Ascending aorta (tissue), 2 donors: ENCODE measurements at regions not wholly inside any gene's neighbourhood (a gene's known extent, or its start where the extent isn't known, plus 50 kb on each side); places are given as distances from the start of the nearest gene placed in this dataset.

Experiments used
- DNase-seq, 2 donors: peaks; one replicate each; pipeline ENCODE4 v3.0.0-alpha.2; 2019; ENCODE audit warnings: low spot score in 2 of 2
- H3K27ac ChIP-seq, 2 donors: fragments of 200-600 bp; sonication (generic); one replicate each; pipeline ENCODE4 v1.5.1; 2016 to 2017; ENCODE audit warnings: mild to moderate bottlenecking in 1 of 2
- H3K27me3 ChIP-seq: fragments of 200-600 bp; sonication (generic); one replicate; pipeline ENCODE4 v1.5.1; 2017
- H3K36me3 ChIP-seq, 2 donors: fragments of 200-600 bp; sonication (generic); one replicate each; pipeline ENCODE4 v1.5.1; 2016
- H3K4me1 ChIP-seq, 2 donors: fragments of 200-600 bp; sonication (generic); one replicate each; pipeline ENCODE4 v1.5.1; 2016 to 2017; ENCODE audit warnings: mild to moderate bottlenecking in 1 of 2
- H3K4me3 ChIP-seq, 2 donors: fragments of 200-600 bp; sonication (generic); one replicate each; pipeline ENCODE4 v1.5.1; 2016 to 2017; ENCODE audit warnings: mild to moderate bottlenecking in 1 of 2
- H3K9me3 ChIP-seq, 2 donors: fragments of 200-600 bp; sonication (generic); one replicate each; pipeline ENCODE4 v1.5.1; 2016
- CTCF ChIP-seq, 3 experiments: fragments of 200-600 bp in 2 of 3; fragments of 450-650 bp in 1 of 3; sonication (generic) in 2 of 3; IDR thresholded peaks; one replicate each; pipeline ENCODE4 v1.5.1; 2016 to 2019; ENCODE audit warnings: antibody characterized with exemption in 3 of 3, mild to moderate bottlenecking in 1 of 3, moderate library complexity in 1 of 3
- intact Hi-C: fragments of 100-400 bp; cut with DNase I; formaldehyde crosslinking; loops from one replicate; pipeline ENCODE4 v1.15.1; 2023

- no peaks in the 10 kb centered on the region for H3K27me3 ChIP-seq
- no peak for TF ChIP-seq CTCF (IDR thresholded peaks at IDR 0.05)
- no peak for DNase-seq
These were observed 896.6 kb downstream of the TLE1 start for GRCh38 chr9:80792726-80793125.

GRCh38 chr9:80791836-80792235 is 897.5 kb downstream of the TLE1 start:
- Histone ChIP-seq H3K27me3 (no peaks in the 10 kb centered on the region), H3K9me3 (no peaks in the 10 kb centered on the region), H3K27ac (no peak overlapping the region), H3K4me3 (no peak overlapping the region), H3K36me3 (no peaks in the 10 kb centered on the region), H3K4me1 (no peaks in the 10 kb centered on the region)
- DNase-seq: no peak
- intact Hi-C loops: no loop called here
- TF ChIP-seq CTCF (IDR thresholded peaks at IDR 0.05): no peak

More at GRCh38 chr9:80792726-80793125, 896.6 kb downstream of the TLE1 start:
- intact Hi-C loops: no loop called here
- H3K4me3 ChIP-seq: no peak overlapping the region
- no peaks in the 10 kb centered on the region for H3K36me3 ChIP-seq
- no peak overlapping the region for H3K27ac ChIP-seq
- H3K9me3 ChIP-seq: no peaks in the 10 kb centered on the region
- no peaks in the 10 kb centered on the region for H3K4me1 ChIP-seq

DNA sequence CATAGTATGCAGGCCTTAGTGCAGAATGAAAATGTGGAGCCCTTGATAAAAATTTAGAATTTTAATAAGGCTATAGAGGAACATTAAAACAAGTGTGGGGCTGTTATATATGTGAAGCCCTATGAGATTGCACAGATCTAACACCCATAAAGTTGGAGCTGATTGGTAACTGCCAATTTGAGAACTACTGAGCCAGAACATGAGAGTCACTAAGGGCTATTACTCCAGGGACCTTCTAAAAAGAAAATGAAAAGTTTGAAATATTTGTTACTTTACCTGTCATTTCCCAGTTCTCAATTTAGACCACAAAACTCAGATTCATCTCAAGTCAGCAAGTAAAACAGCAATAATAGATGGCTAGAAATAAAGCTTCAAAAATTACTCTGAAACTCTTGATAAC is 898.6 kb downstream of the TLE1 start:
- H3K4me3 ChIP-seq: no peak overlapping the region
- no peaks in the 10 kb centered on the region for H3K36me3 ChIP-seq
- H3K9me3 ChIP-seq: no peaks in the 10 kb centered on the region
- H3K27me3 ChIP-seq: no peaks in the 10 kb centered on the region
- TF ChIP-seq CTCF (IDR thresholded peaks at IDR 0.05): no peak
- H3K27ac ChIP-seq: no peak overlapping the region
- no peaks in the 10 kb centered on the region for H3K4me1 ChIP-seq
- DNase-seq: no peak
- intact Hi-C loops: no loop called here

- no peak overlapping the region for H3K4me3 ChIP-seq
- H3K9me3 ChIP-seq: no peaks in the 10 kb centered on the region
- H3K36me3 ChIP-seq: no peaks in the 10 kb centered on the region
- no peaks in the 10 kb centered on the region for H3K27me3 ChIP-seq
- intact Hi-C loops: no loop called here
- H3K27ac ChIP-seq: no peak overlapping the region
- no peak for DNase-seq
- TF ChIP-seq CTCF (IDR thresholded peaks at IDR 0.05): no peak
- no peaks in the 10 kb centered on the region for H3K4me1 ChIP-seq
These were observed 899.5 kb downstream of the TLE1 start for GRCh38 chr9:80789831-80790230.

GRCh38 chr9:80787636-80788035 is 901.7 kb downstream of the TLE1 start:
- Histone ChIP-seq H3K36me3 (no peaks in the 10 kb centered on the region), H3K4me1 (no peaks in the 10 kb centered on the region), H3K27ac (no peak overlapping the region), H3K9me3 (no peaks in the 10 kb centered on the region), H3K27me3 (no peaks in the 10 kb centered on the region), H3K4me3 (no peak overlapping the region)
- intact Hi-C loops: no loop called here
- DNase-seq: no peak
- TF ChIP-seq CTCF (IDR thresholded peaks at IDR 0.05): no peak

DNA sequence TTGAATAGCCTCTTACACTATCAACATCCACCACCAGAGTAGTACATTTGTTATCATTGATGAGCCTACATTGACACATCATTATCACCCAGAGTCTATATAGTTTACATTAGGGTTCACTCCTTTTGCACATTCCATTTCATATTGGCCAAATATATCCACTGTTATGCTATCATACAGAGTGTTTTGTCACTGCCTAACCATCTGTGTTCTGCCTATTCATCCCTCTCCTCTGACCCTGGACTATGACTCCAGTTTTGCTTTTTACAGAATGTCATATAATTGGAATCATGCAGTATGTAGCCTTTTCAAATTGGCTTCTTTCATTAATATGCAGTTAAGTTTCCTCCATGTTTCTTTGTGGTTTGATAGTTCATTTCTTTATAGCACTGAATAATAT is 904.7 kb downstream of the TLE1 start:
- H3K4me1 ChIP-seq: no peaks in the 10 kb centered on the region
- no peak for TF ChIP-seq CTCF (IDR thresholded peaks at IDR 0.05)
- no peaks in the 10 kb centered on the region for H3K27me3 ChIP-seq
- intact Hi-C loops: no loop called here
- no peak for DNase-seq
- no peak overlapping the region for H3K4me3 ChIP-seq
- no peaks in the 10 kb centered on the region for H3K36me3 ChIP-seq
- no peaks in the 10 kb centered on the region for H3K9me3 ChIP-seq
- H3K27ac ChIP-seq: no peak overlapping the region
